Skeletal muscle cell (primary cell): ENCODE measurements at regions not wholly inside any gene's neighbourhood (a gene's known extent, or its start where the extent isn't known, plus 50 kb on each side); places are given as distances from the start of the nearest gene placed in this dataset.

Experiments used
- DNase-seq: peaks from one replicate; pipeline ENCODE4 v3.0.0-alpha.2; 2010; ENCODE audit warnings: low read depth
- H3K4me3 ChIP-seq: 2 replicates; pipeline ENCODE4 v1.5.1; 2011; ENCODE audit warnings: low read depth, mild to moderate bottlenecking, control low read depth, low read length, moderate library complexity

DNA sequence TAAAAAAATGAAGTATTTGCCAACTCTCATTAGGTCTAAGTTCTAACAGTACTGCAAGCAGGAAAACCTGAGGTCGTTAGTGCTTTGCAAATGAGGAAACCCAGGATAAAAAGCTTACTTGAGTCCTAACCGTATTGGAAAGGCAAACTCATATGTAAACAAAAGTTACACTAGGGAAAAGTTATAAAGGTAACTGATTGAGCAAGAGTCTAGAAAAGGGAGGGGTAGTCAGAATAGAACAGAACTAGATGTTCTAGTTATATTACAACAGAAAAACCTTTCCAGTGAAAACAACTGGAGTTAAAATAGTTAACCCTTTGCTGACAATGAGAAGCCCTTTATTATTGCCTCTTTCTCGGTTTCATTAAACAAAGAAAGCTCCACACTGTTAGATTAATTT, 66.4 kb upstream of the MAOA start:
- H3K4me3 ChIP-seq, result no peak overlapping the region
- peak; percentile 18 for DNase-seq

DNA sequence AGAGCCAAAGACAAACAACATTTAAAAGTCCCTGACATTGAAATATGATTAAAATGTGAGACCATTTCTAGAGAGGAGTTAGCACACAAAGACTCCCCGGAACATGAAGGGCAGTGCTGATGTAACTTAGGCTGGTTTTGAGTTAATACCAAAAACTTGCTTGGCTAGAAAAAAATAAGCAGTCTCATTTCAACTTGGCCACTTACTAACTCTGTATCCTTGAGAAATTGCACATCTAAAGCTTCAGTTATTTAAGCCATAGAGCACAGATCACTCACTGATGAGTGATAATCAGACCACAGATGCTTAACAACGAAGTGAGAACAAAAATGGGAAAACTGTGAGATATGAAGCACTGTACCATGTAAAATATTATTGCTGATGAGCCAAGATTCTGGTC, 65.9 kb upstream of the MAOA start:
- DNase-seq, result no peak
- no peak overlapping the region for H3K4me3 ChIP-seq

DNA sequence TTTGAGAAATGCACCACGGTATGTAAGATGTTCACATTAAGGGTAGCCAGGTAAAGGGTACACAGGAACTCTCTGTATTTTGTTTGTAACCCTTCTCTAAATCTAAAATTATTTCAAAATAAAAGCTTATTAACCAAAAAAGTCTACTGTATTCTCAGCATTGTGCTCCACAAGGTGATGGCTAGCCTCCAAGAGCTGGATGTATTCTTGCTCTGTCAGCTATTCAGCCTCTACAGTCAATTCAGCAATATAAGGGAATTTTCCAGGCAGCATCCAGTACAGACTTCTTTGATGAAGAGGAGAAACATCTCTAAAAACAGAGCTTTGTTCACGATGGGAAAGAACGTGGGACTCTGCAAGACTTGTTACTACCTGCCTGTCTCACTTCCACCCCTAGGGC, 63.5 kb upstream of the MAOA start:
- no peak overlapping the region for H3K4me3 ChIP-seq
- no peak for DNase-seq

DNA sequence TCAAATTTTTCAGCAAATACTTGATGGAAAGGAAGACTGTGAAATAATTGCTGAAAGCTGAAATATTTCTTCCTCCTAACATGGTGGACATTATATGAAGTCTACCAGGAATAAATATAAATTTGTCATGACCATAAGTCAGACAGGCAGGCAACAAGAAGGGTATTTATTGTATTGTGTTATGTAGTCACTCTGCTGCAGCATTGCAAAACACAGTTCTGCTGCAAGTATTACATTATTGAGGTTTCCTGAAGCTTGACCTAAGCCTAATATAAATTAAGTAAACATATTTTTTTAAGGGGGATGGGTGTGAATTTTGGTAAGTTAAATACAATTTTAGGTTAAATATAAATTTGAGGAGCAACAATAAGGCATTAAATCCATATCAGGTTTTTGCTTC, 60.2 kb upstream of the MAOA start:
- no peak overlapping the region for H3K4me3 ChIP-seq
- DNase-seq, result no peak

DNA sequence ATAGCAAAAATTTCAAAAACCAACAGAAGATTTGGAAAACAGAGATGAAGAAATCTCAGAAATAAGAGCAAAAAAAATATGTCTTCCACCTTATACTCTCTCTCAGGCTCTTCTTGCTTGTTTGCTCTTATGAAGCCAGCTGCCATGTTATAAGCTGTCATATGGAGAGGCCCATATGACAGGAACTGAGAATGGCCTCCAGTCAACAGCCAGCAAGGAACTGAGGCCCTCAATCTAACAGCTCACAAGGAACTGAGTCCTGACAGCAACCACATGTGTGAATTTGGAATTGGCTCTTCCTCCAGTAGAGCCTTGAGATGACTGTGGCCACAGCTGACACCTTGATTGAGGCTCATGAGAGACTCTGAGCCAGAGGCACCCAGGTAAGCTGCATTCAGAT, 51.3 kb upstream of the MAOA start:
- DNase-seq, result no peak
- no peak overlapping the region for H3K4me3 ChIP-seq

DNA sequence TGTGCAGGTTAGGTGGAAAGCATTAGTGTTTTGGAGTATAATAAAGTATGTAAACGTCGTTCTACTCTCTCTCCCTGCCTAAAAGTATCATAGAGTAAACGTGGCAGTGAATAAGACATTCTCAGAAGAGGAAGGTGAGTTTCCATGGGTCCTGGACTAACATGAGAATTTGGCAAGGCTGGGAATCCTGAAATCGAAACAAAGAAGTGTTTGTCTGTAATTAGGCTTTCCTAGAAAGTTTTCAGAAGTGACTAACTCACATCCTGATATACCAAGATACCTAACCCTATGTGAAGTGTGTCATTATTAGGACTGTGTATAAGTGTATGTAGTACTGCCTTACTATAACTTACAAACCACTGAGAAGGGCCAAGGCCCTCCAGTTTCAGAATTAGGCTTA, 50.7 kb upstream of the MAOA start:
- no peak for DNase-seq

More for the DNA sequence above, 50.7 kb upstream of the MAOA start:
- no peak overlapping the region for H3K4me3 ChIP-seq
